BJ (cell line): ENCODE measurements at regions not wholly inside any gene's neighbourhood (a gene's known extent, or its start where the extent isn't known, plus 50 kb on each side); places are given as distances from the start of the nearest gene placed in this dataset.

Source experiments
- CTCF ChIA-PET: fragments of 350-600 bp; formaldehyde crosslinking; extraction: SDS; loops from one replicate; lab custom pipeline; 2021; ENCODE audit warnings: antibody characterized with exemption, inconsistent platforms; lab: Yijun Ruan, JAX
- POLR2A ChIA-PET: fragments of 300-600 bp; sonication (Branson Sonifier 250); formaldehyde crosslinking; extraction: SDS; loops from one replicate; lab custom pipeline; 2021; ENCODE audit warnings: antibody characterized with exemption; lab: Charles Lee
- DNase-seq: peaks from one replicate; pipeline ENCODE4 v3.0.0-alpha.2; 2011; ENCODE audit warnings: low read depth
- H3K27me3 ChIP-seq: 2 replicates; pipeline ENCODE4 v1.6.0; 2011; ENCODE audit warnings: low read length; ENCODE audit not compliant: control insufficient read depth, insufficient read depth
- H3K36me3 ChIP-seq: 2 replicates; pipeline ENCODE4 v1.5.1; 2011; ENCODE audit warnings: low read length; ENCODE audit not compliant: control insufficient read depth, insufficient read depth
- H3K4me3 ChIP-seq: 2 replicates; pipeline ENCODE4 v1.5.1; 2011; ENCODE audit warnings: low read depth, mild to moderate bottlenecking, control low read depth, low read length
- TF ChIP-seq, protein P1 (sequence below): IDR thresholded peaks from 2 replicates; pipeline ENCODE4 v1.5.1; 2011; ENCODE audit warnings: low read depth, mild to moderate bottlenecking, control low read depth, inconsistent platforms, low read length, moderate library complexity; ENCODE audit not compliant: insufficient read depth

DNA sequence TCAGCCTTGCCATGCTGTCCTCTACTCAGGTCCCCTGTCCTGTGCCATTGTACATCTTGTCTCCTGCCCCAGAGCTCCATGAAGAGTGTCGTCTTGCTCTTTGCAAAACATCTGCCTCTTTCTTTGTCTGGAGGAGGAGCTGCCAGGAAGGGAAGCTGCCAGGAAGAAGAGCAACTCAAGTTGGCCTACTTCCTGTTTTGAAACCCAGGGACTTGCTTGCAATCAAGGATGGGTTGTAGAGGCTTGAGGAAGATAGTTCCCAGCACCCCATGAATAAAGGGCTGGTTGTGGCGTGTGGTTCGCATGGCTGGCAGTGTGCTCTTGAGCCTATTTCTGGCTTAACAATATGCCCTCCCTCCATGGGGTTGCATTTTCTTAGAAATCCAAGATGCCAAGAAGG is 53.0 kb upstream of the CPEB4 start:
- Histone ChIP-seq H3K36me3 (no peaks in the 10 kb centered on the region), H3K4me3 (no peak overlapping the region), H3K27me3 (no peaks in the 10 kb centered on the region)
- DNase-seq, result no peak
- ChIA-PET POLR2A (interaction anchor here (0.6 kb wide), 1 partner anchor 126 kb away, joined by 4 read pairs; no protein-coding TSS in a partner anchor), CTCF (interaction anchor here (1.6 kb wide), 1 partner anchor 10 kb away, joined by 6 read pairs; no protein-coding TSS in a partner anchor)
- TF ChIP-seq, protein P1, sequence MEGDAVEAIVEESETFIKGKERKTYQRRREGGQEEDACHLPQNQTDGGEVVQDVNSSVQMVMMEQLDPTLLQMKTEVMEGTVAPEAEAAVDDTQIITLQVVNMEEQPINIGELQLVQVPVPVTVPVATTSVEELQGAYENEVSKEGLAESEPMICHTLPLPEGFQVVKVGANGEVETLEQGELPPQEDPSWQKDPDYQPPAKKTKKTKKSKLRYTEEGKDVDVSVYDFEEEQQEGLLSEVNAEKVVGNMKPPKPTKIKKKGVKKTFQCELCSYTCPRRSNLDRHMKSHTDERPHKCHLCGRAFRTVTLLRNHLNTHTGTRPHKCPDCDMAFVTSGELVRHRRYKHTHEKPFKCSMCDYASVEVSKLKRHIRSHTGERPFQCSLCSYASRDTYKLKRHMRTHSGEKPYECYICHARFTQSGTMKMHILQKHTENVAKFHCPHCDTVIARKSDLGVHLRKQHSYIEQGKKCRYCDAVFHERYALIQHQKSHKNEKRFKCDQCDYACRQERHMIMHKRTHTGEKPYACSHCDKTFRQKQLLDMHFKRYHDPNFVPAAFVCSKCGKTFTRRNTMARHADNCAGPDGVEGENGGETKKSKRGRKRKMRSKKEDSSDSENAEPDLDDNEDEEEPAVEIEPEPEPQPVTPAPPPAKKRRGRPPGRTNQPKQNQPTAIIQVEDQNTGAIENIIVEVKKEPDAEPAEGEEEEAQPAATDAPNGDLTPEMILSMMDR, result no peak

DNA sequence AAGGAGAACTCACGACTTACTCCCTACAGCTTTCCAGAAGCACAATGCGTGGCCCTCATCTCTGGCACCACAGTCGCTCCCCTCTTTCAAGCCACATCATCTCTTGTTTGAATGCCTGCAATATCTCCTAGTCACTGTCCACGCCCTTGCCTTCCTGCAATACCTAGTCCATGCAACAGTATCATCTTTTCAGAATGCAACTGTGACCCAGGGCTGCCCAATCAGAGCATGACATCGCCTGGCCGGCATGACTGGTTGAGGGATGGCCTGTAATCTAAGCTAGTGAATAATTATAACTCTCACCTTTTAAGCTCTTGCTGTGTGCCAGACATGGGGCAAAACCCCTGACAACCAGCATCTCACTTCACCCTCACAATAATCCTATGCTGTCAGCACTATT is 52.5 kb upstream of the CPEB4 start:
- Histone ChIP-seq H3K4me3 (no peak overlapping the region), H3K27me3 (no peaks in the 10 kb centered on the region), H3K36me3 (no peaks in the 10 kb centered on the region)
- DNase-seq, result no peak
- CTCF ChIA-PET, result no interaction called here
- POLR2A ChIA-PET, result interaction anchor here (0.6 kb wide), 1 partner anchor 126 kb away, joined by 4 read pairs; no protein-coding TSS in a partner anchor
- TF ChIP-seq, protein P1, result no peak

DNA sequence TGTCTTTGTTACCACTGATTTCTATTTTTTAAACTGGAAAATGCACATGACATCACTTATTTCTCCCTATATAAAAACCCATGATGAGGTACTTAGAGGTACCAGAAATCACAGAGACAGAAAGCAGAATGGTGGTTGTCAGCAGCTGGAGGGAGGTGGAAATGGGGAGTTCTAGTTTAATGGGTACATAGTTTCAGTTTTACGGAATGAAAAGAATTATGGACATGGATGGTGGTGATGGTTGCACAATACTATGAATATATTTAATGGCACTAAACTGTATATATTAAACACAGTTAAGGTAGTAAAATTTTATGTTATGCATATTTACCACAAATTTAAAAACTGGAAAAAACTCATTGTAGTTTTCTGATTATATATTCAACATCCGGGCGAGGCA is 50.5 kb upstream of the CPEB4 start:
- Histone ChIP-seq H3K27me3 (no peaks in the 10 kb centered on the region), H3K36me3 (no peaks in the 10 kb centered on the region), H3K4me3 (no peak overlapping the region)
- ChIA-PET POLR2A (no interaction called here), CTCF (interaction anchor here (0.7 kb wide), 1 partner anchor 13 kb away, joined by 3 read pairs; no protein-coding TSS in a partner anchor)
- TF ChIP-seq, protein P1, result no peak
- DNase-seq, result no peak
